Esophagus (tissue), 2 donors: ENCODE measurements at regions not wholly inside any gene's neighbourhood (a gene's known extent, or its start where the extent isn't known, plus 50 kb on each side); places are given as distances from the start of the nearest gene placed in this dataset.

Source experiments
- H3K27ac ChIP-seq, 2 donors: one replicate each; pipeline ENCODE4 v1.5.1; 2013; ENCODE audit warnings: low read depth in 2 of 2, mild to moderate bottlenecking in 2 of 2, inconsistent platforms in 1 of 2, low read length in 1 of 2, moderate library complexity in 1 of 2
- H3K27me3 ChIP-seq, 2 donors: one replicate each; pipeline ENCODE4 v1.6.1; 2013; ENCODE audit warnings: low read length in 2 of 2, control low read depth in 1 of 2, mild to moderate bottlenecking in 1 of 2; ENCODE audit not compliant: insufficient read depth in 2 of 2, control insufficient read depth in 1 of 2
- H3K36me3 ChIP-seq, 2 donors: one replicate each; pipeline ENCODE4 v1.6.1; 2013; ENCODE audit warnings: low read length in 1 of 2; ENCODE audit not compliant: control insufficient read depth in 2 of 2, insufficient read depth in 2 of 2
- H3K4me1 ChIP-seq, 2 donors: one replicate each; pipeline ENCODE4 v1.6.1; 2013; ENCODE audit warnings: low read length in 1 of 2; ENCODE audit not compliant: control insufficient read depth in 2 of 2, insufficient read depth in 2 of 2
- H3K4me3 ChIP-seq, 2 donors: one replicate each; pipeline ENCODE4 v1.5.1; 2013; ENCODE audit warnings: low read length in 2 of 2, mild to moderate bottlenecking in 2 of 2, low read depth in 1 of 2, moderate library complexity in 1 of 2
- H3K9me3 ChIP-seq, 2 donors: one replicate each; pipeline ENCODE4 v1.6.1; 2013; ENCODE audit warnings: mild to moderate bottlenecking in 2 of 2, low read depth in 1 of 2, low read length in 1 of 2, moderate library complexity in 1 of 2; ENCODE audit not compliant: control insufficient read depth in 2 of 2, insufficient read depth in 1 of 2
- WGBS, 2 donors: extraction: QIAGEN DNeasy Blood & Tissue Kit; methylation state at CpG; one replicate each; pipeline ENCODE4 v1.1.7; 2013; 5-methylcytosine and 5-hydroxymethylcytosine counted together
- donor health status: healthy with polysubstance abuse.
- donor health status: Bipolar disorder and iron deficiency.

DNA sequence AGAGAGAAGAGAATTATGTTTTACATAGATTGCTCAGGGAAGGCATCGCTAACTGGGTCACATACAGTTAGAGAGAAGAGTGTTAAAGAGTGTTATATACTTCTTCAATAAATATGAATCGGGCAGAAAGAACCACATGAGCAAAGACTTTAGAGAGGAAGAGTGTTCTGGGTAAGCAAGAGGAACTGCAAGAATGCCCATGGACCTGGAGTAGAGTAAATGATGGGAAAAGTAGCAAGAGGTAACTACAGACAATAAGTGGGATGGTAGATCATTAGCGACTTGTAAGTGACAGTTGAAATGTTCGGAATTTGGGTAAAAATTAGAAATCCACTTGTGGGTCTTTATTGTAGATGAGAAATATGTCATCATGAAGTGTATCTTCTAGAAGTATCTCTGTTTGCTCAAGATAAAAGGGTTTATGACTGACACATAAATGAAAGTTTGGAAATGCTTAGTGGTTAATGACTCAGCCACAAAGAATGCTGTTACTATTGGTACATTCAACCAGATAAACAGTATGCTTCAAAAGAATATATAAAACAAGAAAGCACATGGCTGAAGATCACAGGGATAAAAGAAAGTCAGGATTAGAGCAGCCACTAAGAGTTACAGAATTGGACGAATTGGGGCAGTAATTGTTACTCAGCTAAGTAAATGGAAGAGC lies 229.3 kb downstream of the CASP12 start:
- Histone ChIP-seq H3K4me3 (no peak overlapping the region), H3K9me3 (no peaks in the 10 kb centered on the region), H3K4me1 (no peaks in the 10 kb centered on the region), H3K27me3 (no peaks in the 10 kb centered on the region), H3K27ac (no peak overlapping the region), H3K36me3 (no peaks in the 10 kb centered on the region)
- WGBS, 2 donors: 63 to 66% methylated on average over 5 of the region's 5 CpGs

DNA sequence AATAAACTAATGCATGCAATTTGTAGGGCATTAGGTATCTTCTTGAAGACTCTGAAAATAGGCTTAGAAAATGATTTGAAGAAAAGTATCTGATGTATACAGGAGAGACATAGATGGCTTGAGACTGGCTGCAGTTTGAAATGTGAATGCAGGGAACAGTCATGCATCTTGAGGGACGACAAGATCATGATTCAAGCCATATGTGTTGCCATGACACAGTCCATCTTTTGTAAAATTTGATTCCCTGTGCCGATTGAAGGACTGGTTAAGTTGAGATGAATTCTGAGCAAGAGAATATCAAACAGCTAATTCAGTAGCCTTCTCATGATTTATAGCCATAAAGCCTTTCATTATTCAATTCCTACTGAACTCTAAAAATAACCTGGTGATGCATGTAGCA lies 231.6 kb downstream of the CASP12 start:
- no peaks in the 10 kb centered on the region for H3K4me1 ChIP-seq
- H3K9me3 ChIP-seq: no peaks in the 10 kb centered on the region
- 61 to 62% methylated on average over 2 of the region's 2 CpGs for WGBS, 2 donors
- no peak overlapping the region for H3K4me3 ChIP-seq
- H3K36me3 ChIP-seq: no peaks in the 10 kb centered on the region
- no peaks in the 10 kb centered on the region for H3K27me3 ChIP-seq
- H3K27ac ChIP-seq: no peak overlapping the region

DNA sequence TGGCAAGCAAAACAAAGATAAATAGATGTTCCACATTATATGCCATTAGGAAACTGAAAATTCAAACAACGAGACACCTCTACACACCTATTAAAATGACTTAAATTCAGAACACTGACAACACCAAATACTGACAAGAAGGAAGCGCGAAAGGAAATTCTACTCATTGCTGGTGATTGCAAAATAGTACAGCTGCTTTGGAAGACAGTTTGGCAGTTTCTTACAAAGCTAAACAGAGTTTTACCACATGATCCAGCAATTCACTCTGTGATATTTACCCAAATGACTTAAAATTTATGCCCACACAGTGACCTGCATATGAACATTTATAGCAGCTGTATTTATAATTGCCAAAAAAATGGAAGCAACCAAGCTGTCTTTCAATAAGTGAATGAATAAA lies 232.6 kb downstream of the CASP12 start:
- Histone ChIP-seq H3K4me1 (no peaks in the 10 kb centered on the region), H3K4me3 (no peak overlapping the region), H3K9me3 (no peaks in the 10 kb centered on the region), H3K36me3 (no peaks in the 10 kb centered on the region), H3K27ac (no peak overlapping the region), H3K27me3 (no peaks in the 10 kb centered on the region)
- 53 to 64% methylated on average over 3 of the region's 3 CpGs for WGBS, 2 donors

DNA sequence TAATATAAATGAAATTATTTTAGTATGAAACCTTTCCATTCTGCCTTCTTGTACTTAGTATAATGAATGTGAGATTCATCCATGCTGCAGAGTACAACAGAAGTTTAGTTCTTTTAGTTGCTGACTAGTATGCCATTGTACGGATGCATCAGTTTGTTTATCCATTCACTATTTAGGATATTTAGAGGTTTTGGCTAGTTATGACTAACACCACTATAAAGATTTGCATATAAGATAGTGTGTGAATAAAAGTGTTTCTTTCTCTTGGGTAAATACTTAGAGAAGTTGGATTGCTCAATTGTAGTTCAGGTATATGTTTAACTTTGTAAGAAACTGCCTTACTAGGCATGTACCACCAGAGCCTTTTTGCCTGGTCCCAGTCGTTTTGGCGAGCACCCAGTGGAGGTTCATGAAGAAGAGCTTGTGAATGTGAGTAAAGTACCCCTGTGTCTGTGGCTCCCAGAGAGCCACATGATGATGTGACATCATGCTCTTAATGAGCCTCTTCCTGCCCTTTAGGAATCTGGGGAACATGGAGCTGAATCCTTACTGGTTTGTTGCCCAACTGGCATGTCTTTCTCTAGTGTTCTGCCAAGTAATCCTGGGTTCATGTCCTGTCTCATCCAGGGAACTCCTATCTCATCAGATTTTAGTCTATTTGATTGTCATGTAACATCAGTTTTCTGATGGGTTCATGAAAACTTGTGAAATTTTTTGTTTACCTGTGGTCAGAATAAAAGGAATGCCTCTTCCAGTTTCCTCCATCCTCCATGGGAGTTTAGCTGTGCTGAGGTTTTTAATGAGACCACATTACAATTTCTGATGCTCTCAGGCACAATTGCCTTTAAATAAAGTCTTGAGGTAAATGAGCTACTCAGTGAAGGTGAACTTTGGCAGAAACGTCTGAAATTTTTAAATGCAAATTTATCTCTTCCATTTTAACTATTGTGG lies 234.8 kb downstream of the CASP12 start:
- WGBS, 2 donors: 86 to 92% methylated on average over 4 of the region's 4 CpGs
- Histone ChIP-seq H3K27me3 (no peaks in the 10 kb centered on the region), H3K9me3 (no peaks in the 10 kb centered on the region), H3K4me3 (no peak overlapping the region), H3K36me3 (no peaks in the 10 kb centered on the region), H3K27ac (no peak overlapping the region), H3K4me1 (no peaks in the 10 kb centered on the region)

DNA sequence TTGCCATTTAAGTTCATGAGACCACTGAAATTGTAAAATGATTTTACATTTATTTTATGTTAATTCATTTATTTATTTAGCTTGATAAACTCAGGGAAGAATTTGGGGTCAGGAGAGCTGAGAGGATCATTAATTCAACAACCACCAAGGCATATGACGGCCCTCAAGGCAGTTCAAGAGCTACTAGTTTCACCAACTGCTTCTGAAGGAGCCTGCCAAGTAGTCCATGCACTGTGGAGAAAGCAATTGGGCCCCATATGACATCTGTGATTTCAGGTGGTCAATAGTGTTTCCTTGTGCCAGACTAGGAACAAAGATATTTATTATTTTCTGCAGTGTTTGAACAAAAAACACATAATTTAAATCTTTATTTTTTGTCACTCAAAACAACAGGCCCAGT lies 236.4 kb downstream of the CASP12 start:
- no peak overlapping the region for H3K27ac ChIP-seq
- H3K4me3 ChIP-seq: no peak overlapping the region
- no peaks in the 10 kb centered on the region for H3K36me3 ChIP-seq
- H3K9me3 ChIP-seq: no peaks in the 10 kb centered on the region
- H3K27me3 ChIP-seq: no peaks in the 10 kb centered on the region
- WGBS, 2 donors: 92 to 100% methylated on average over 1 of the region's 1 CpG
- H3K4me1 ChIP-seq: no peaks in the 10 kb centered on the region

DNA sequence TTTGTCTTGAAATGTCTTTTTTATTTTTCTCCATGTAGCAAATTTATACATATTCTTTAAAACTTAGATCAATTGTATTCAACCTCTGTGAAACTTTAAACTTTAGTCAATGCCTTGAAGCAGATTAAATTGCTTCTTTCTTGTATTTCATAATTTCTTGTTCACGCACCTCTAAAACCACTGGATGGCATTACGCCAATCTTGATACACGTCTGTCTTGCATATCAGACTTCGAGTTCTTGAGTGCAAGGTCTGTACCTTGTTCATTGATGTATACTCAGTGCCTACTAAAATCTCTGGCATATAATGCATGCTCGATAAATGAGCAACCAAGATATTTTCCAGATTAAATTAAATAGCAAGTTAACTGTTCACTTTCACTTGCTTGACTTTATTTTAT lies 236.8 kb downstream of the CASP12 start:
- Histone ChIP-seq H3K36me3 (no peaks in the 10 kb centered on the region), H3K9me3 (no peaks in the 10 kb centered on the region), H3K4me3 (no peak overlapping the region), H3K4me1 (no peaks in the 10 kb centered on the region), H3K27ac (no peak overlapping the region), H3K27me3 (no peaks in the 10 kb centered on the region)
- WGBS, 2 donors: 80 to 89% methylated on average over 5 of the region's 5 CpGs

DNA sequence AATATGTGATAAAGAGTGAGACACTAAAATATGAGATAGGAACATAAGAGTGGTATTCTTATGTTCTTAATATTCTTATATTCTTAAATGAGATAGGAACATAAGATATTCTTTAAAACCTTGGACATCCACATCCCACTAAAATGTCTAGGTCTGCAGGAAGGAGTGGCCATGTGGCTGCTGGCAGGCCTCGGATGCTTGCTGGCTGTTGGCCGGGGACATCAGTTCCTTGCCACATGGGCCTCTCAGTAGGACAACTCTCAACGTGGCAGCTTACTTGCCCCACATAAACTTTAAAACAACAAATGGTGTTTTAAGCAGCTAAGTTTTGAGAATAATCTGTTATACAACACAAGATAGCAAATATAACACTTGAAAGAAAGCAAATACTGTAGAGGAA lies 240.1 kb downstream of the CASP12 start:
- no peaks in the 10 kb centered on the region for H3K4me1 ChIP-seq
- no peaks in the 10 kb centered on the region for H3K36me3 ChIP-seq
- H3K9me3 ChIP-seq: no peaks in the 10 kb centered on the region
- no peak overlapping the region for H3K4me3 ChIP-seq
- 82 to 91% methylated on average over 3 of the region's 3 CpGs for WGBS, 2 donors
- no peak overlapping the region for H3K27ac ChIP-seq
- no peaks in the 10 kb centered on the region for H3K27me3 ChIP-seq

DNA sequence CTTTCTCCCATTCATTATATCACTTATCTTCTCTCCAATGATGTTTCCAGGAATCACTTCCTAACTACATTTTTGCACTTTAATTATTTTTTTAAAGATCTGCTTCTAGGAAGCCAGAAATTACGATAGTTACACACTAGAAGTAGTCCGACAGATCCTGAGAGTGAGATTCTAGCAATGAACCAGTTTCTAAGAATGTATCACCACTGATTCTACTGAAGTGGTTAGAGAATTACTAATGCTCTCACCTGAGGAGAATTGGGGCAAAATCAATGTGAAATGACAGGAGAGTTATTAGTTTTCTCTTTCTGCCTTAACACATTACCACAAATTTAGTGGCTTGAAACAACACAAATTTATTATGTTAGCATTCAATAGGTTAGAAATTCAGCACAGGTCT lies 241.2 kb downstream of the CASP12 start:
- Histone ChIP-seq H3K27ac (no peak overlapping the region), H3K9me3 (no peaks in the 10 kb centered on the region), H3K27me3 (no peaks in the 10 kb centered on the region), H3K36me3 (no peaks in the 10 kb centered on the region), H3K4me3 (no peak overlapping the region), H3K4me1 (no peaks in the 10 kb centered on the region)
- WGBS, 2 donors: 87 to 89% methylated on average over 2 of the region's 2 CpGs

DNA sequence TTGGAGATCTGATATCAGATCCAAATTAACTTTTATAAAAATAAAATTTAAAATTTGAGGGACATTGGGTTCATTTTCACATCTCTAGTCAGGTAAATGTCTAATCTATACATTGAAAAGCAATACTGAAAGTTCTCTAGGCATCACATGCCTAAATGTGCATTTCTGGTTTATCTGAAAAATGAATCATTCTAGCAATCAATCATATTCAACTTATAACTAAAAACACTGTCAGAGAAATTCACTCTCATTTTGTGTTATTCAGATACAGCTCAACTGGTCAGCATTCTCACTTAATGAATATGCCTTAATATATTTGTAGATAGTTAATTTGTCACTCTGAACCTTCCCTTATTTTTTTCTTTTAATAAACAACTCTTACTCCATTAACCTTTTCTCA lies 243.2 kb downstream of the CASP12 start:
- H3K4me1 ChIP-seq: no peaks in the 10 kb centered on the region
- no peak overlapping the region for H3K4me3 ChIP-seq
- no peaks in the 10 kb centered on the region for H3K27me3 ChIP-seq
- peaks cover 0 to 2% of the 10 kb centered on the region in 2 donors for H3K9me3 ChIP-seq
- H3K27ac ChIP-seq: no peak overlapping the region
- H3K36me3 ChIP-seq: no peaks in the 10 kb centered on the region
